Left ventricle myocardium superior (tissue), 1 donor: ENCODE measurements at regions not wholly inside any gene's neighbourhood (a gene's known extent, or its start where the extent isn't known, plus 50 kb on each side); places are given as distances from the start of the nearest gene placed in this dataset.

Experiments used
- ATAC-seq: fragments of 200-7000 bp; cut with Tn5 transposase; one replicate; pipeline ENCODE4 v1.9.1; 2020; ENCODE audit warnings: mild to moderate bottlenecking, moderate library complexity
- DNase-seq: peaks from one replicate; pipeline ENCODE4 v3.0.0-alpha.2; 2020
- intact Hi-C: fragments of 100-400 bp; cut with micrococcal nuclease; formaldehyde crosslinking; loops from one replicate; pipeline ENCODE4 v1.11.0; 2022
- donor health status: DM: no; HTN: yes; CAD: no; lungs with severe emphysema.

- intact Hi-C loops = no loop called here
- ATAC-seq = no peak
Measured at GRCh38 chr10:61356354-61356753, 96.8 kb downstream of the TMEM26 start.

GRCh38 chr10:61355211-61355610 lies 98.0 kb downstream of the TMEM26 start:
- intact Hi-C loops = no loop called here
- ATAC-seq (no peak), DNase-seq (no peak)

More at GRCh38 chr10:61356354-61356753, 96.8 kb downstream of the TMEM26 start:
- no peak for DNase-seq

- DNase-seq (no peak), ATAC-seq (no peak)
- intact Hi-C loops = no loop called here
Measured at GRCh38 chr10:61354401-61354975, 98.7 kb downstream of the TMEM26 start.

GRCh38 chr10:61350794-61351193 lies 102.4 kb downstream of the TMEM26 start:
- ATAC-seq = no peak
- intact Hi-C loops = no loop called here
- no peak for DNase-seq

- DNase-seq (no peak), ATAC-seq (no peak)
- intact Hi-C loops = no loop called here
Measured at GRCh38 chr10:61350068-61350467, 103.1 kb downstream of the TMEM26 start.

- intact Hi-C loops = no loop called here
- no peak for ATAC-seq
- no peak for DNase-seq
Measured at GRCh38 chr10:61346796-61347413, 106.3 kb downstream of the TMEM26 start.

- DNase-seq (no peak), ATAC-seq (no peak)
- intact Hi-C loops = no loop called here
Measured at GRCh38 chr10:61343796-61344195, 109.4 kb downstream of the TMEM26 start.

GRCh38 chr10:61342858-61343572 lies 110.2 kb downstream of the TMEM26 start:
- DNase-seq (no peak), ATAC-seq (no peak)
- intact Hi-C loops = no loop called here

- DNase-seq (no peak), ATAC-seq (no peak)
- intact Hi-C loops = no loop called here
Measured at GRCh38 chr10:61341008-61341407, 112.2 kb downstream of the TMEM26 start.

GRCh38 chr10:61338146-61338545 lies 115.0 kb downstream of the TMEM26 start:
- intact Hi-C loops = no loop called here
- DNase-seq (no peak), ATAC-seq (no peak)

GRCh38 chr10:61337741-61338140 lies 115.4 kb downstream of the TMEM26 start:
- DNase-seq (no peak), ATAC-seq (no peak)
- intact Hi-C loops = no loop called here

- no peak for DNase-seq
- intact Hi-C loops = no loop called here
Measured at GRCh38 chr10:61336831-61337230, 116.3 kb downstream of the TMEM26 start.

GRCh38 chr10:61335359-61335758 lies 117.8 kb downstream of the TMEM26 start:
- intact Hi-C loops = no loop called here
- ATAC-seq (no peak), DNase-seq (no peak)

More at GRCh38 chr10:61336831-61337230, 116.3 kb downstream of the TMEM26 start:
- ATAC-seq = no peak

GRCh38 chr10:61332581-61332980 lies 120.6 kb downstream of the TMEM26 start:
- ATAC-seq = no peak
- intact Hi-C loops = no loop called here
- DNase-seq = no peak

GRCh38 chr10:61330669-61331068 lies 122.5 kb downstream of the TMEM26 start:
- ATAC-seq (no peak), DNase-seq (no peak)
- intact Hi-C loops = no loop called here

GRCh38 chr10:61329854-61330253 lies 123.3 kb downstream of the TMEM26 start:
- ATAC-seq (no peak), DNase-seq (no peak)
- intact Hi-C loops = no loop called here

- DNase-seq (no peak), ATAC-seq (no peak)
- intact Hi-C loops = no loop called here
Measured at GRCh38 chr10:61325223-61325960, 127.8 kb downstream of the TMEM26 start.

GRCh38 chr10:61323726-61324125 lies 129.5 kb downstream of the TMEM26 start:
- intact Hi-C loops = no loop called here
- DNase-seq (no peak), ATAC-seq (no peak)

GRCh38 chr10:61321041-61321857 lies 131.9 kb downstream of the TMEM26 start:
- DNase-seq = no peak
- intact Hi-C loops = no loop called here
- ATAC-seq = no peak
